AG04450 (cell line): ENCODE measurements at regions not wholly inside any gene's neighbourhood (a gene's known extent, or its start where the extent isn't known, plus 50 kb on each side); places are given as distances from the start of the nearest gene placed in this dataset.

Experiments used
- CTCF ChIA-PET: fragments of 300-600, 350-600 bp; formaldehyde crosslinking; extraction: SDS; loops from one replicate; lab custom pipeline; 2022; ENCODE audit warnings: antibody characterized with exemption, inconsistent platforms; lab: Charles Lee
- POLR2A ChIA-PET: fragments of 350-600 bp; formaldehyde crosslinking; extraction: SDS; loops from one replicate; lab custom pipeline; 2021; ENCODE audit warnings: antibody characterized with exemption, inconsistent platforms; lab: Yijun Ruan, JAX
- DNase-seq: peaks from one replicate; pipeline ENCODE4 v3.0.0-alpha.2; 2011; ENCODE audit warnings: low read depth, low spot score
- H3K27ac ChIP-seq: one replicate; pipeline ENCODE4 v1.5.1; 2012; ENCODE audit warnings: low read depth, low read length, control low read depth
- H3K27me3 ChIP-seq: one replicate; pipeline ENCODE4 v1.6.0; 2012; ENCODE audit warnings: low read length; ENCODE audit not compliant: control insufficient read depth, insufficient read depth
- H3K4me3 ChIP-seq: 2 replicates; pipeline ENCODE4 v1.5.1; 2011; ENCODE audit warnings: mild to moderate bottlenecking, low read depth, low read length, control low read depth
- H3K9me3 ChIP-seq: 2 replicates; pipeline ENCODE4 v1.5.1; 2012; ENCODE audit warnings: low read length; ENCODE audit not compliant: control insufficient read depth, insufficient read depth
- TF ChIP-seq, protein P1 (sequence below): IDR thresholded peaks from 2 replicates; pipeline ENCODE4 v1.5.1; 2011; ENCODE audit warnings: low read depth, low read length, control low read depth, inconsistent platforms

DNA sequence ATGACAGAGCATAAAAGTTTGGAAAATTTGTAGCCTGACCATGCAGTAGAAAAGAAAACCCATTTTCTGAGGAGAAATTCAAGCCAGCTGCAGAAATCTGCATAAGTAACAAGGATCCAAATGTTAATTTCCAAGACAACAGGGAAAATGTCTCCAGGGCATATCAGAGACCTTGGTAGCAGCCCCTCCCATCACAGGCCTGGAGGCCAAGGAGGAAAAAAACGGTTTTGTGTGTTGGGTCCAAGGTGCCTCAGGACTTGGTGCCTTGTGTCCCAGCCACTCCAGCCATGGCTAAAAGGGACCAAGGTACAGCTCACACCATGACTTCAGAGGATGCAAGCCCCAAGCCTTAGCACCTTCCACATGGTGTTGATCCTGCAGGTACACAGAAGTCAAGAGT is 324.4 kb downstream of the ETAA1 start:
- Histone ChIP-seq H3K27me3 (no peaks in the 10 kb centered on the region), H3K9me3 (no peaks in the 10 kb centered on the region), H3K27ac (no peak overlapping the region), H3K4me3 (no peak overlapping the region)
- CTCF ChIA-PET: no interaction called here
- POLR2A ChIA-PET: no interaction called here
- DNase-seq: no peak
- TF ChIP-seq, protein P1, sequence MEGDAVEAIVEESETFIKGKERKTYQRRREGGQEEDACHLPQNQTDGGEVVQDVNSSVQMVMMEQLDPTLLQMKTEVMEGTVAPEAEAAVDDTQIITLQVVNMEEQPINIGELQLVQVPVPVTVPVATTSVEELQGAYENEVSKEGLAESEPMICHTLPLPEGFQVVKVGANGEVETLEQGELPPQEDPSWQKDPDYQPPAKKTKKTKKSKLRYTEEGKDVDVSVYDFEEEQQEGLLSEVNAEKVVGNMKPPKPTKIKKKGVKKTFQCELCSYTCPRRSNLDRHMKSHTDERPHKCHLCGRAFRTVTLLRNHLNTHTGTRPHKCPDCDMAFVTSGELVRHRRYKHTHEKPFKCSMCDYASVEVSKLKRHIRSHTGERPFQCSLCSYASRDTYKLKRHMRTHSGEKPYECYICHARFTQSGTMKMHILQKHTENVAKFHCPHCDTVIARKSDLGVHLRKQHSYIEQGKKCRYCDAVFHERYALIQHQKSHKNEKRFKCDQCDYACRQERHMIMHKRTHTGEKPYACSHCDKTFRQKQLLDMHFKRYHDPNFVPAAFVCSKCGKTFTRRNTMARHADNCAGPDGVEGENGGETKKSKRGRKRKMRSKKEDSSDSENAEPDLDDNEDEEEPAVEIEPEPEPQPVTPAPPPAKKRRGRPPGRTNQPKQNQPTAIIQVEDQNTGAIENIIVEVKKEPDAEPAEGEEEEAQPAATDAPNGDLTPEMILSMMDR: no peak

DNA sequence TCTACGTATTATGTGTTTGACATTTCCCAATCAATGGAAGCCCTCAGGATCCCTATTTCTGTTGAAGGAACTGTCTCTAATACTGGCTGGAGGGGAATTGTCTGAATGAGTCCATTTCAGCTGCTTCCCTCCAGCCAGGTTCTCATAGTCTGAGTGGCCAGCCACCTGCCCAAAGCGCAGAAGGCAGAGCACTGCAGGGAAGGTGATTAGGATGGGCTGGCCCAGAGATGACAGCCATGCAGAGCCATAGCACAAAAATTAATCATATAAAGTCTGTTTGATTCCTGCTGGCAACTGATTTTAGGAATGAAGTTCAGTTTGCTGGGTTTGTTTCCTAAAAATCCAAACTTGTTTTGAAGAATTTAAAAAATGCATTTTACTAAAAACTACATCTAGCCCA is 327.1 kb downstream of the ETAA1 start:
- ChIA-PET POLR2A (no interaction called here), CTCF (no interaction called here)
- TF ChIP-seq, protein P1: no peak
- no peaks in the 10 kb centered on the region for H3K9me3 ChIP-seq
- no peak overlapping the region for H3K4me3 ChIP-seq
- no peaks in the 10 kb centered on the region for H3K27me3 ChIP-seq
- no peak for DNase-seq
- no peak overlapping the region for H3K27ac ChIP-seq

DNA sequence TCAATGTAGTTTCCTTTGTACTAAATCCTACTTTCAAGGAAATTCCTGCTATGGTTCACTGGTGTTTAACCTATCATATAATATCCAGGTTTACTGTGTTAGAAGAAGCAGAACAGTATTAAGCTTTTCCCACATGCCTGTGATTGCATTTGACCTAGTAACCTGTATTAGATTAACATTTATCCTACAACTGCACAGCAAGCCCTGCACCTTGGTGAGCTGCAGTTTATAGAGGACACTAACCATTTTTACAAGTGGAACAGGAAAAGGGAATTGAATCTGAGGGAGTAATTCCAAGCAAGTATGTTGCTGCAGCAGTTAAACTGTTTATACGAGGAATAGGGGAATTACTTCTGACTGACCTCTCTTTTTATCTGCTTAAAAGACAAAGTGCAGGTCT is 328.6 kb downstream of the ETAA1 start:
- Histone ChIP-seq H3K4me3 (no peak overlapping the region), H3K27me3 (no peaks in the 10 kb centered on the region), H3K9me3 (no peaks in the 10 kb centered on the region), H3K27ac (no peak overlapping the region)
- ChIA-PET CTCF (no interaction called here), POLR2A (no interaction called here)
- no peak for DNase-seq
- TF ChIP-seq, protein P1: no peak

- DNase-seq: no peak
- CTCF ChIA-PET: no interaction called here
These were observed 329.3 kb downstream of the ETAA1 start for GRCh38 chr2:67726416-67726815.

GRCh38 chr2:67727131-67727530 is 330.0 kb downstream of the ETAA1 start:
- CTCF ChIA-PET: no interaction called here
- Histone ChIP-seq H3K27me3 (no peaks in the 10 kb centered on the region), H3K9me3 (no peaks in the 10 kb centered on the region), H3K4me3 (no peak overlapping the region), H3K27ac (no peak overlapping the region)
- POLR2A ChIA-PET: no interaction called here
- DNase-seq: no peak
- TF ChIP-seq, protein P1: no peak

More at GRCh38 chr2:67726416-67726815, 329.3 kb downstream of the ETAA1 start:
- Histone ChIP-seq H3K27ac (no peak overlapping the region), H3K4me3 (no peak overlapping the region), H3K9me3 (no peaks in the 10 kb centered on the region), H3K27me3 (no peaks in the 10 kb centered on the region)
- TF ChIP-seq, protein P1: no peak
- POLR2A ChIA-PET: no interaction called here
